ENCODE measurements at regions not wholly inside any gene's neighbourhood (a gene's known extent, or its start where the extent isn't known, plus 50 kb on each side); places are given as distances from the start of the nearest gene placed in this dataset.

DNA sequence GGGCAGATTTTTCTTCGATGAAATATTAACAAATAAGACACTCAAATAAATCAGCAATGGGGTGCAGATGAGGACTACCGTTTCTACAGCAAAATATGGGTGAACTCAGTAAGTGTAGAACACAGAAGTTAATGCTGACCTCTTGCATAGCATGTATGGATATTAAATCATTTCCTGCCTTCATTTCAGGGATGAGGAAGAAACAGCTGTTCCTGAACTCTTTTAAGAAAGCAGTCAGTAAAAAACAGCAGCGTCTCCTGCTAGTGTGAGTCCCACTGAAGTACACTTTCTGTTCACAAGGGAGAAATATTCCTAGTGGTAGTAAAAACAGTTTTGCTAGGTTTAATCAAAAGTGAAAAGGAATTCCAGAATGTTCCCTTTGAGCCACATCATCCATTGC, 379.0 kb downstream of the ZEB2 start:
- no peak overlapping the region for H3K4me3 ChIP-seq (replicated peaks in 1 of 2; ENCODE audit: low read depth in 2 of 2, low read length in 2 of 2)
- TF ChIP-seq, protein P1, sequence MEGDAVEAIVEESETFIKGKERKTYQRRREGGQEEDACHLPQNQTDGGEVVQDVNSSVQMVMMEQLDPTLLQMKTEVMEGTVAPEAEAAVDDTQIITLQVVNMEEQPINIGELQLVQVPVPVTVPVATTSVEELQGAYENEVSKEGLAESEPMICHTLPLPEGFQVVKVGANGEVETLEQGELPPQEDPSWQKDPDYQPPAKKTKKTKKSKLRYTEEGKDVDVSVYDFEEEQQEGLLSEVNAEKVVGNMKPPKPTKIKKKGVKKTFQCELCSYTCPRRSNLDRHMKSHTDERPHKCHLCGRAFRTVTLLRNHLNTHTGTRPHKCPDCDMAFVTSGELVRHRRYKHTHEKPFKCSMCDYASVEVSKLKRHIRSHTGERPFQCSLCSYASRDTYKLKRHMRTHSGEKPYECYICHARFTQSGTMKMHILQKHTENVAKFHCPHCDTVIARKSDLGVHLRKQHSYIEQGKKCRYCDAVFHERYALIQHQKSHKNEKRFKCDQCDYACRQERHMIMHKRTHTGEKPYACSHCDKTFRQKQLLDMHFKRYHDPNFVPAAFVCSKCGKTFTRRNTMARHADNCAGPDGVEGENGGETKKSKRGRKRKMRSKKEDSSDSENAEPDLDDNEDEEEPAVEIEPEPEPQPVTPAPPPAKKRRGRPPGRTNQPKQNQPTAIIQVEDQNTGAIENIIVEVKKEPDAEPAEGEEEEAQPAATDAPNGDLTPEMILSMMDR (IDR thresholded peaks at IDR 0.05; ENCODE audit: low read depth, low read length), result no peak
- peak; percentile 17 to 20 for DNase-seq (ENCODE audit: low read depth in 2 of 2)

DNA sequence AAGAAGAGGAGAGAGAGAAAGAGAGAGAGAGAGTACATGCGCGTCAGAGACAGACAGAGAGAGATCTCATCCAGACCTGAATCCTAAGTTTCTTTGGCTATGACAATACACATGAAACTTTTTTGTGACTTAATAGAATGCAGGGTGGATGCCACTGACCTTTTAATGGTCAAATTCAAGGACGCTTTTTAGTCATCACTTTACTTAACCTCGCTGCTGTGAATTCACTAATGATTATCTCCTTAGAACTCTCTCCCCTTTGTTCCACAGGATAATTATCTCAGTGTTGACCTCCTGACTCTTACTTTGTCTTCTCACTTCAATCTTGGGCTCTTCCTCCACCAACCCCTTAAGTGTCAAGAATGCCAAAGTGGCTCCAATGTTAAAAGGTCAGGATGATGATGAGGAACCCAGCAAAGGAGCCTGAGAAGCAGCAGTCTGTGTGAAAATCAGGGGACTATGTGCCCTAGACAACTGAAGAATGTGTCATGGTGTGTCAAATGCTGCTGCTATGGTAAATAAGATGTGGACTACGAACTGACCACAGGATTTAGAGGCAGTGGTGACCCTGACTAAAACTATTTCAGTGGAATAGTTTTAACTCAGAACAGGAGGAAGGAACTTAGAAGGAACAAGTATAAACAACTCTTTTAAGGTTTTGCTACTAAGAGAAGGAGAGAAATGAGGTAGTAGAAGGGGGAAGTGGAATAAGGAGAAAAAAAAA, 382.1 kb downstream of the ZEB2 start:
- peak in 1 of 2 donors; percentile 33 for DNase-seq (ENCODE audit: low read depth in 2 of 2)
- no peak overlapping the region for H3K4me3 ChIP-seq (replicated peaks in 1 of 2; ENCODE audit: low read depth in 2 of 2, low read length in 2 of 2)
- TF ChIP-seq, protein P1 (IDR thresholded peaks at IDR 0.05; ENCODE audit: low read depth, low read length), result no peak

DNA sequence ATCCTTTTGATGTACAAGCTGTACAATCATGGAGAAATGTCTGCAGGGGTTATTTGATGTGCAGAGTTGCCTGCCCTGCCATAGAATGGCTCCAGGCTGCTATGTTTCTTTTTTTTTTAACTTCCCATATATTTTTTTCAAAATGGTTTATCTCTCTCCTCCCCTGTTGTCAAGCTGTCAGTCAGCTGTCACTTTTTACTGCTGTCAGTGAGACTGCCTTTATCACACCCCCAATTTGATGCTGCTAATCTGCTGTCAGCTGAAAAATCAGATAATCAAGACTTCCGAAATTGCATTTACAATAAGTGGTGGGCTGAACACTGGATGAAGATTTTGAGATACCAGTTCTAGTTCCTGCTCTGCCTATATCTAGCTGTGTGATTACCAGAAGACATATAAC, 382.6 kb downstream of the ZEB2 start:
- no peak for DNase-seq (ENCODE audit: low read depth in 2 of 2)
- H3K4me3 ChIP-seq (replicated peaks in 1 of 2; ENCODE audit: low read depth in 2 of 2, low read length in 2 of 2), result no peak overlapping the region
- TF ChIP-seq, protein P1 (IDR thresholded peaks at IDR 0.05; ENCODE audit: low read depth, low read length), result no peak

DNA sequence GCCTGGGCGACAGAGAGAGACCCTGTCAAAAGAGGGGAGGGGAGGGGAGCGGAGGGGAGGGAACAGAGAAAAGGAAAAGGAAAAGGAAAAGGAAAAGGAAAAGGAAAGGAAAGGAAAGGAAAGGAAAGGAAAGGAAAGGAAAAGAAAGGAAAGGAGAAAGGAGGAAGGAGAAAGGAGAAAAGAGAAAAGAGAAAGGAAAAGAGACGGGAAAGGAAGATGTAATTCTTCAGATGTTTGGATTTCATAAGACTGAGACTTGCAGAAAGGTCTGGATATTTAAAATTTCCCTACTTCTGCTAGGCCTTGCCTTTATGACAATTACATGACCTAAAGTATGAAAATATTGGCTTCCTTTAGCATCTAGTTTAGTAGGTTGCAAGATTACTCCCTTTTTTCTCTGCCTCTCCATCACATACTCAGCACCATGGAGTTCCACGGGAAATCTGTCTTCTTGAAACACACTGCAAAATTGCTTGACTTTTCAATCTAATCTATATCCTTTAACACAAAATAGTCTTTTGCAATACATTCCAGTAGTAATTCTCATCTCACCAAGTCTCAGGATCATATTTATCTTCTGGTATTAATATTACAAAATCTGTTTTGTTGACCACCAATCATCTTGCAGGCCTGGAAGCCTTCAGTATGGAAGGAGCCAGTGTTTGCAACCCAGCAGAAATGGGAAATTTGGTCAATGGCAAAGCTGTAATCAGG, 383.5 kb downstream of the ZEB2 start:
- no peak for DNase-seq (ENCODE audit: low read depth in 2 of 2)
- TF ChIP-seq, protein P1 (IDR thresholded peaks at IDR 0.05; ENCODE audit: low read depth, low read length), result no peak
- no peak overlapping the region for H3K4me3 ChIP-seq (replicated peaks in 1 of 2; ENCODE audit: low read depth in 2 of 2, low read length in 2 of 2)

DNA sequence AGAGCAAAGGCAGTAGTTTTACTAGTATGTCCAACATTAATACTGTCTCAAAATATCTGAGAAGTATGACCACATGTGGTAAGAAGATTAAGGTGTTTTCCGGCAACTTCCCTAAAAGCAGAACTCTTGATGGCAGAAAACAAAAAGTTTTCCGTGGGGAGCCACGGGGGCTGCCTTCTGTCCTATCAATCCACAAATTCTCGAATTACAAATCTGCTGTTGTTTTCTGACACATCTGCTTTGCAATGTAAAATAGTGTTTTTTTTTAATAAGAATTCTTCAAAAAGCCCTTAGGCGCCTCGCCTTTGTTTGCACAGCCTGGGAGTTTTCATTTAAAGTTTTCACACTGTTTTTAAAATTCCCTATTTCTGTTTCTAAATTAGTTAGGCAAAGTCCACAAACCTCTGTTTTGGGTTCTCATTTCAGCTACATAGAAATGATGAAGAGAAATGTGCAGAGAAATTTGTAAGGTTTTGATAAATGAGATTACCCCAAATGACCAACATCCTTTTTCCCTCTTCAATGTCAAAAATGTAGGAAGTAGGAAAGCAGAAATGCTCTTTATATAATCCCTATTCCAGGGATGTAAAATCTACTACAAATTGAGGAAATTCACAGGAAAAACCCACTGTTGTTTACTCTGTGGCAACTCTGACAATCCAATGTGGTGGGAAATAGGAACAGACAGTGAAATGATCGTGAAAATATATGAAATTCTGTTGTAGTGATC, 385.8 kb downstream of the ZEB2 start:
- no peak overlapping the region for H3K4me3 ChIP-seq (replicated peaks in 1 of 2; ENCODE audit: low read depth in 2 of 2, low read length in 2 of 2)
- TF ChIP-seq, protein P1 (IDR thresholded peaks at IDR 0.05; ENCODE audit: low read depth, low read length), result no peak

DNA sequence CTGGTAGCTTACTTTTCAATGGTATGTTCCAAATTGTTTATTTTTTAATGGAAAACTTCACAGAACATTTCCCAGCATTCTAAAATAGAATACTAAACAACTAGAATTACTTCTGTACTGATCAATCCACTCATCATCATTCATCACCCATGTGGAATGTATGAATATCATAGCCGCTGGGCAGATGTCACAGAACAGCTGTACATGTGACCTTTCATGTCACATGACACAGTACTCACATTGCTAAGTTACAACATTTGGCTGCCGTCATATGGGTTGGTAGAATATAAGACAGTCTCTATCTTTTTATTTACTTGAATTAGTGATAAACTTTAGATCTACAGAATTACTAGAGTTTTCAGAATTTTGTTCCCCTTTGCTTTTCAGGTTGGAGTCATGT, 387.6 kb downstream of the ZEB2 start:
- peak in 1 of 2 donors; percentile 92 for DNase-seq (ENCODE audit: low read depth in 2 of 2)

More for the DNA sequence above, 385.8 kb downstream of the ZEB2 start:
- no peak for DNase-seq (ENCODE audit: low read depth in 2 of 2)

More for the DNA sequence above, 387.6 kb downstream of the ZEB2 start:
- TF ChIP-seq, protein P1 (IDR thresholded peaks at IDR 0.05; ENCODE audit: low read depth, low read length), result no peak
- H3K4me3 ChIP-seq (replicated peaks in 1 of 2; ENCODE audit: low read depth in 2 of 2, low read length in 2 of 2), result no peak overlapping the region
